Glutamatergic neuron (in vitro differentiated cells): ENCODE measurements at regions not wholly inside any gene's neighbourhood (a gene's known extent, or its start where the extent isn't known, plus 50 kb on each side); places are given as distances from the start of the nearest gene placed in this dataset.
A peak's percentile ranks its signal among the peaks of the same experiment; 100 is the strongest.

Experiments used
- DNase-seq: peaks from one replicate; pipeline ENCODE4 v3.0.0; 2022
- H3K27ac Mint-ChIP-seq: one replicate; pipeline ENCODE4 v1.8.0; 2020; ENCODE audit warnings: mild to moderate bottlenecking, mixed read lengths, inconsistent platforms; ENCODE audit not compliant: unreplicated experiment
- H3K27me3 Mint-ChIP-seq: one replicate; pipeline ENCODE4 v1.8.0; 2020; ENCODE audit warnings: mild to moderate bottlenecking, moderate library complexity, mixed read lengths, inconsistent platforms; ENCODE audit not compliant: unreplicated experiment
- H3K36me3 Mint-ChIP-seq: one replicate; pipeline ENCODE4 v1.8.0; 2020; ENCODE audit warnings: mild to moderate bottlenecking, mixed read lengths, inconsistent platforms; ENCODE audit not compliant: unreplicated experiment
- H3K4me1 Mint-ChIP-seq: one replicate; pipeline ENCODE4 v1.8.0; 2020; ENCODE audit warnings: mild to moderate bottlenecking, low read depth, mixed read lengths, inconsistent platforms; ENCODE audit not compliant: unreplicated experiment
- H3K4me3 Mint-ChIP-seq: one replicate; pipeline ENCODE4 v1.8.0; 2020; ENCODE audit warnings: mild to moderate bottlenecking, mixed read lengths, inconsistent platforms; ENCODE audit not compliant: unreplicated experiment
- H3K9me3 Mint-ChIP-seq: one replicate; pipeline ENCODE4 v1.8.0; 2020; ENCODE audit warnings: mild to moderate bottlenecking, moderate library complexity, mixed read lengths, inconsistent platforms; ENCODE audit not compliant: unreplicated experiment
- CTCF ChIP-seq: fragments of 200-600 bp; sonication (generic); IDR thresholded peaks from one replicate; pipeline ENCODE4 v1.5.0; 2021; ENCODE audit not compliant: partially characterized antibody, unreplicated experiment

GRCh38 chr2:196452758-196453157 is 186.8 kb upstream of the CCDC150 start:
- no peak for DNase-seq
- no peak for TF ChIP-seq CTCF
- Mint-ChIP-seq H3K9me3 (no peaks in the 10 kb centered on the region), H3K4me1 (peaks cover 30% of the 10 kb centered on the region), H3K4me3 (no peak overlapping the region), H3K36me3 (no peaks in the 10 kb centered on the region), H3K27ac (no peak overlapping the region), H3K27me3 (no peaks in the 10 kb centered on the region)

- DNase-seq = no peak
- H3K36me3 Mint-ChIP-seq = no peaks in the 10 kb centered on the region
- H3K27ac Mint-ChIP-seq = no peak overlapping the region
- H3K4me1 Mint-ChIP-seq = peaks cover 28% of the 10 kb centered on the region
- peaks cover 2% of the 10 kb centered on the region for H3K9me3 Mint-ChIP-seq
- no peaks in the 10 kb centered on the region for H3K27me3 Mint-ChIP-seq
- H3K4me3 Mint-ChIP-seq = no peak overlapping the region
- peak; percentile 21 for TF ChIP-seq CTCF
Observed at GRCh38 chr2:196453613-196454047, 185.9 kb upstream of the CCDC150 start.

GRCh38 chr2:196454492-196454891 is 185.0 kb upstream of the CCDC150 start:
- Mint-ChIP-seq H3K27ac (no peak overlapping the region), H3K4me1 (peaks cover 30% of the 10 kb centered on the region), H3K9me3 (peaks cover 2% of the 10 kb centered on the region), H3K4me3 (no peak overlapping the region), H3K36me3 (peaks cover 4% of the 10 kb centered on the region), H3K27me3 (no peaks in the 10 kb centered on the region)
- no peak for DNase-seq
- TF ChIP-seq CTCF = no peak

- peaks cover 4% of the 10 kb centered on the region for H3K36me3 Mint-ChIP-seq
- H3K27me3 Mint-ChIP-seq = peaks cover 1% of the 10 kb centered on the region
- H3K4me3 Mint-ChIP-seq = no peak overlapping the region
- peaks cover 50% of the 10 kb centered on the region for H3K4me1 Mint-ChIP-seq
- TF ChIP-seq CTCF = no peak
- peaks cover 5% of the 10 kb centered on the region for H3K9me3 Mint-ChIP-seq
- H3K27ac Mint-ChIP-seq = peak overlapping the region; percentile 49
- DNase-seq = no peak
Observed at GRCh38 chr2:196459539-196459938, 180.0 kb upstream of the CCDC150 start.

GRCh38 chr2:196463706-196464105 is 175.8 kb upstream of the CCDC150 start:
- DNase-seq = no peak
- Mint-ChIP-seq H3K27ac (peak overlapping the region; percentile 85), H3K9me3 (peaks cover 2% of the 10 kb centered on the region), H3K4me1 (peaks cover 49% of the 10 kb centered on the region), H3K27me3 (peaks cover 1% of the 10 kb centered on the region), H3K36me3 (peaks cover 4% of the 10 kb centered on the region), H3K4me3 (peak overlapping the region; percentile 61)
- TF ChIP-seq CTCF = no peak
